ENCODE measurements at regions not wholly inside any gene's neighbourhood (a gene's known extent, or its start where the extent isn't known, plus 50 kb on each side); places are given as distances from the start of the nearest gene placed in this dataset.

DNA sequence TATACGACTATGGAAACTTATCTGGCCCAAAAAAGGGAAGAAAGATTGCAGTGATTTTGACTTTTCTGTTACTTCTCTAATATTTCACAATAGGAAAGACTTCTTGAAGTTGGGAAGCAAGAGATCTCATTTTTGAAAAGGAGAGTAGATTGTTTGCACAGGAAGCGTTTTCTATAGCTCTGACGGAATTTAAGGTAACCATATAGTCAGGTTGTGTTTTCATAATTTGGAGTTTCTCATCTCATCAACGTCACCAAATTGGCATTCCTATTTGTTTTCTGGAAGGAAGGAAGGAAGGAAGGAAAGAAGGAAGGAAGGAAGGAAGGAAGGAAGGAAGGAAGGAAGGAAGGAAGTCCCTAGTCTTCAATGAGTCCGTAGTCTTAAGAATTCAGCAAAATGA is 732.0 kb downstream of the XPNPEP1 start:
- TF ChIP-seq, protein P1, sequence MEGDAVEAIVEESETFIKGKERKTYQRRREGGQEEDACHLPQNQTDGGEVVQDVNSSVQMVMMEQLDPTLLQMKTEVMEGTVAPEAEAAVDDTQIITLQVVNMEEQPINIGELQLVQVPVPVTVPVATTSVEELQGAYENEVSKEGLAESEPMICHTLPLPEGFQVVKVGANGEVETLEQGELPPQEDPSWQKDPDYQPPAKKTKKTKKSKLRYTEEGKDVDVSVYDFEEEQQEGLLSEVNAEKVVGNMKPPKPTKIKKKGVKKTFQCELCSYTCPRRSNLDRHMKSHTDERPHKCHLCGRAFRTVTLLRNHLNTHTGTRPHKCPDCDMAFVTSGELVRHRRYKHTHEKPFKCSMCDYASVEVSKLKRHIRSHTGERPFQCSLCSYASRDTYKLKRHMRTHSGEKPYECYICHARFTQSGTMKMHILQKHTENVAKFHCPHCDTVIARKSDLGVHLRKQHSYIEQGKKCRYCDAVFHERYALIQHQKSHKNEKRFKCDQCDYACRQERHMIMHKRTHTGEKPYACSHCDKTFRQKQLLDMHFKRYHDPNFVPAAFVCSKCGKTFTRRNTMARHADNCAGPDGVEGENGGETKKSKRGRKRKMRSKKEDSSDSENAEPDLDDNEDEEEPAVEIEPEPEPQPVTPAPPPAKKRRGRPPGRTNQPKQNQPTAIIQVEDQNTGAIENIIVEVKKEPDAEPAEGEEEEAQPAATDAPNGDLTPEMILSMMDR (IDR thresholded peaks at IDR 0.05; ENCODE audit: low read length, missing control alignments) = no peak
- H3K4me3 ChIP-seq (replicated peaks; ENCODE audit: low read depth, low read length) = no peak overlapping the region
- DNase-seq (ENCODE audit: low read depth) = no peak

DNA sequence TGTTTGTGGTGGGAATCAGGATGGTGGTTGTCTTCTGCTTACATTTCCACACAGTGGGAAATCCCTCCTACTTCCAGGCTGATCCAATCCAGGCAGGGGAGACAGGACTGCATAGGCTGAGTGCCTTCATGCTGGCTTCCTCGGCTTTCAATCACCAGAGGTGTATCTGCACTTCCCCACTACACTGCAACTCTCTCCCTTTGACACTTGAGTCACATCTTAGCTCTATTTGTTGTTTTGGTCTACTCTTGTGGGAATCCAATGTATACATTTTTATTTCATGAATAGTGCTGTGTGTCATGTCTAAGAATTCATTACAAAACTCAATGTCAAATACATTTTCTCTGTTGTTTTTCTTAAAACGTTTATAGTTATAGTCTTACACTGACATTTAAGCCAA is 735.6 kb downstream of the XPNPEP1 start:
- no peak overlapping the region for H3K4me3 ChIP-seq (replicated peaks; ENCODE audit: low read depth, low read length)
- TF ChIP-seq, protein P1 (IDR thresholded peaks at IDR 0.05; ENCODE audit: low read length, missing control alignments) = no peak
- no peak for DNase-seq (ENCODE audit: low read depth)

DNA sequence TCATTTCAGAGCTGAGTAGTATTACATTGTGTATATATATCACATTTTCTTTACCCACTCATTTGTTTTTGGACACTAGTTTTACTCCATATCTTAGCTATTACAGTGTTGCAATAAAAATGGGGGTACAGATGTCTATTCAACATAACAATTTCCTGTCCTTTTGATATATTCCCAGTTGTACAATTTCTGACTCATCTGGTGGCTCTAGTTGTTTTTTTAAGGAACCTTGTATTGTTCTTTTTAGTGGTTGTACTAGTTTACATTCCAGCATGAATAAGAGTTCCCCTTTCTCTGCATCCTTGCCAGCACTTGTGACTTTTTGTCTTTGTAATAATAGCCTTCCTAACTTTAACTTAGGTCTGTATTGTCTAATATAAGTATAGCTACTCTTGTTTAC is 739.9 kb downstream of the XPNPEP1 start:
- no peak overlapping the region for H3K4me3 ChIP-seq (replicated peaks; ENCODE audit: low read depth, low read length)
- DNase-seq (ENCODE audit: low read depth) = peak; percentile 52
- TF ChIP-seq, protein P1 (IDR thresholded peaks at IDR 0.05; ENCODE audit: low read length, missing control alignments) = no peak

DNA sequence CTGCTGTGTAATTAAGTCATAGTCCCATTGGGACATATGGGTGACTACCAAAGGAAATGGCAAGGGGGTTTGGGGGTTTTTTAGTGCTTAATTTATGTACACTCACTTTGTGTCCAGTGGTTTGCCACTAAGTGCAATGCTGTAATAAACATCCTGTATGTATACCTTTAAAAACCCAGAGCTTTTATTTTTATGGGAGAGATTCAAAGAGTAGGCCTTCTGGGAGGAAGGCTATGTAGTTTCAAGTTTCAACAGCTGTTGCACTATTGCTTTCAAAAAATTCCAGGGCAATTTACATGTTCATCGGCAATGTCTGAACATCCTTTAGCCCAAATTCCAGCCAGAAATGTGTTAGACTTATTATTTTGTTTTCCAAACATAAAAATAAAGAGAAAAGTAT is 744.7 kb downstream of the XPNPEP1 start:
- TF ChIP-seq, protein P1 (IDR thresholded peaks at IDR 0.05; ENCODE audit: low read length, missing control alignments) = no peak
- no peak for DNase-seq (ENCODE audit: low read depth)
- no peak overlapping the region for H3K4me3 ChIP-seq (replicated peaks; ENCODE audit: low read depth, low read length)

DNA sequence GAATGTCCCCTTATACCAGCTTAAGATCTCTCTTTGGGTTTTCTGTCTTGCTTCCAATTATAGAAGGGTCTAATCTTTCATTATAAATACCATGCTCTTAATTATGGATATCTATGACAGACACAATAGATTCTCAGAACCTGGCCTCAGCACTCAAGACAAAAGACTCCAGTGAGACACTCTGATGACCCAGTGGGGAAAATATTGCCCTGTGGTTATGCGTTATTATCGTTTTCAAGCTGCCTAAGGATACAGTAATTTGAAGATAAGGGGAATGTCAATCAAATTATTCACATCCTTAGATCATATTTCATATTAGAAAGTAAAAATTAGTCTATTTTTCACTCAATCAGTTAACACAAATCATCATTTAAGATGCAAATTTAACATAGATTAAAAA is 748.8 kb downstream of the XPNPEP1 start:
- TF ChIP-seq, protein P1 (IDR thresholded peaks at IDR 0.05; ENCODE audit: low read length, missing control alignments) = no peak
- no peak overlapping the region for H3K4me3 ChIP-seq (replicated peaks; ENCODE audit: low read depth, low read length)
- DNase-seq (ENCODE audit: low read depth) = no peak

DNA sequence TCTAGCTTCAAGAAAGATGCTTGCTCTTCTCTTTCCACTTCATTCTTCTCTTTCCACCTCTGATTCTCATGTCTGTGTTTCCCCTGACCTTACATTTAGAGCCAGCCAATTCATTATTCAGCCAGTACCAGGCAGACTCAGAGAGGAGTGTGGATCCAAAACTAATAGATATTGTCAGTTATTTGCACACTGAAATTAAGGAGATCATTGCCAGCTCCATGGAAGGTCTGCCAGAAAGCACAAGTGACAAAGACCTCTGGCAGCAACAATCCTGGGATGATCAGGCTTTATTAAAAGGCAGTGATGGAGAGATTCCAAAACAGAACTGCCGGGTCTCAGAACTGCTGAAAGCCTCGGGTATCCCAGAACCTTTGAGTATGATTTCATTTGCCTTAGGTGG is 749.4 kb downstream of the XPNPEP1 start:
- TF ChIP-seq, protein P1 (IDR thresholded peaks at IDR 0.05; ENCODE audit: low read length, missing control alignments) = no peak
- H3K4me3 ChIP-seq (replicated peaks; ENCODE audit: low read depth, low read length) = no peak overlapping the region
- DNase-seq (ENCODE audit: low read depth) = no peak

DNA sequence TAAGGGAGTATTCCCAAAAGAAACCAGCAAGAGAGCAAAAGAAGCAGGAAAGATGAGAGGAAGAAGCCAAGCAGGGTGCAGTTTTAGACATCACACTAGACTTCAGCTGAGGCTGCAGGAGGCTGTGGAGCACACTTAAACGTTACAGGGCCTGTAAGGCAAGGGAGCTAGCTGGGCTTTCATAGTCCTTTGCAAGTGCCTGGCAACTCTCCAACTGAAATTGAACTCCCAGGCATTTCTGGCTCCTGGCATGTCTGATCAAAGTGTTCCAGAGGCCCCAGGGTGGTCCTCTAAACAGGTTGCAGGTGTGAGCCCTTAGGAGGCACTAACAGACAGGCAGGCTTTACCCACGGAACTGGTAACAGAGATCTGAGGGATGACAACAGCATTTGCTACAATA is 750.2 kb downstream of the XPNPEP1 start:
- DNase-seq (ENCODE audit: low read depth) = no peak
- no peak overlapping the region for H3K4me3 ChIP-seq (replicated peaks; ENCODE audit: low read depth, low read length)
- TF ChIP-seq, protein P1 (IDR thresholded peaks at IDR 0.05; ENCODE audit: low read length, missing control alignments) = no peak

Data from fibroblast of pulmonary artery (primary cell).